ENCODE measurements at regions not wholly inside any gene's neighbourhood (a gene's known extent, or its start where the extent isn't known, plus 50 kb on each side); places are given as distances from the start of the nearest gene placed in this dataset.

- Histone ChIP-seq H3K36me3 (ENCODE audit: insufficient read depth in 1 of 2, low read depth in 1 of 2) (no peaks in the 10 kb centered on the region), H3K27ac (no peak overlapping the region), H3K9me3 (no peaks in the 10 kb centered on the region), H3K4me1 (no peaks in the 10 kb centered on the region), H3K27me3 (ENCODE audit: insufficient read depth in 3 of 3, low read length in 2 of 3) (no peaks in the 10 kb centered on the region), H3K4me3 (no peak overlapping the region)
- no peak for TF ChIP-seq CTCF (IDR thresholded peaks at IDR 0.05)
- intact Hi-C loops (cut with DNase I): no loop called here
- WGBS, 3 donors: 55 to 67% (median 62%) methylated on average over 2 of the region's 2 CpGs
- ATAC-seq: no peak
- DNase-seq: no peak
These were observed 128.5 kb downstream of the QPCT start for GRCh38 chr2:37472959-37473358.

DNA sequence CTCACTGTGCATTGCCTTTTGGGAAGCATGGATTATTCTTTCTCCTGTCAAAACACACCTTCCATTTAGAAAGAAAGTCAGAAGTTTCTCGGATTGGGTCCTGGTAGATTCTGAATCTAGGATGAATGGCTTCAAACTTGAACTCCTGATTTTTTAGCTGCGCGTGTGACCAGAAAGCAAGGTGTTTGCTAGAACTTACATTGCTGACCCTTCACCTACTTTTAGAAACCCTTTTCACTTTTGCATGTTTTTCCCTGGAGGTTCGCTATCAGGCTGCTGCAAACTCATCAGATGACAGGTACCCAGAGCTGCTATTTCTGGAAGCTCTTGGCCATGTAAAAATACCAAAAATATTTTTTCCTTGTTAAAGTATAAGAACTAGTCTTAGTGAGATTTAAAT is 132.0 kb downstream of the QPCT start:
- no peaks in the 10 kb centered on the region for H3K36me3 ChIP-seq (ENCODE audit: insufficient read depth in 1 of 2, low read depth in 1 of 2)
- WGBS, 3 donors: 71 to 97% (median 96%) methylated on average over 4 of the region's 4 CpGs
- ATAC-seq: no peak
- TF ChIP-seq CTCF (IDR thresholded peaks at IDR 0.05): no peak
- H3K27ac ChIP-seq: no peak overlapping the region
- intact Hi-C loops (cut with DNase I): no loop called here
- no peak overlapping the region for H3K4me3 ChIP-seq
- H3K4me1 ChIP-seq: no peaks in the 10 kb centered on the region
- no peaks in the 10 kb centered on the region for H3K27me3 ChIP-seq (ENCODE audit: insufficient read depth in 3 of 3, low read length in 2 of 3)
- DNase-seq: no peak
- no peaks in the 10 kb centered on the region for H3K9me3 ChIP-seq

- H3K9me3 ChIP-seq: no peaks in the 10 kb centered on the region
- H3K27ac ChIP-seq: no peak overlapping the region
- H3K4me1 ChIP-seq: no peaks in the 10 kb centered on the region
- no peak for TF ChIP-seq CTCF (IDR thresholded peaks at IDR 0.05)
- DNase-seq (no peak), ATAC-seq (no peak)
- H3K36me3 ChIP-seq (ENCODE audit: insufficient read depth in 1 of 2, low read depth in 1 of 2): no peaks in the 10 kb centered on the region
- no peak overlapping the region for H3K4me3 ChIP-seq
- no peaks in the 10 kb centered on the region for H3K27me3 ChIP-seq (ENCODE audit: insufficient read depth in 3 of 3, low read length in 2 of 3)
- intact Hi-C loops (cut with DNase I): no loop called here
These were observed 133.5 kb downstream of the QPCT start for GRCh38 chr2:37477921-37478320.

- no peaks in the 10 kb centered on the region for H3K36me3 ChIP-seq (ENCODE audit: insufficient read depth in 1 of 2, low read depth in 1 of 2)
- WGBS, 3 donors: 99 to 100% (median 100%) methylated on average over 2 of the region's 2 CpGs
- no peak overlapping the region for H3K27ac ChIP-seq
- no peaks in the 10 kb centered on the region for H3K4me1 ChIP-seq
- no peak for DNase-seq
- TF ChIP-seq CTCF (IDR thresholded peaks at IDR 0.05): no peak
- intact Hi-C loops (cut with DNase I): no loop called here
- no peaks in the 10 kb centered on the region for H3K27me3 ChIP-seq (ENCODE audit: insufficient read depth in 3 of 3, low read length in 2 of 3)
- no peak overlapping the region for H3K4me3 ChIP-seq
- H3K9me3 ChIP-seq: no peaks in the 10 kb centered on the region
- ATAC-seq: no peak
These were observed 136.8 kb downstream of the QPCT start for GRCh38 chr2:37481244-37481643.

DNA sequence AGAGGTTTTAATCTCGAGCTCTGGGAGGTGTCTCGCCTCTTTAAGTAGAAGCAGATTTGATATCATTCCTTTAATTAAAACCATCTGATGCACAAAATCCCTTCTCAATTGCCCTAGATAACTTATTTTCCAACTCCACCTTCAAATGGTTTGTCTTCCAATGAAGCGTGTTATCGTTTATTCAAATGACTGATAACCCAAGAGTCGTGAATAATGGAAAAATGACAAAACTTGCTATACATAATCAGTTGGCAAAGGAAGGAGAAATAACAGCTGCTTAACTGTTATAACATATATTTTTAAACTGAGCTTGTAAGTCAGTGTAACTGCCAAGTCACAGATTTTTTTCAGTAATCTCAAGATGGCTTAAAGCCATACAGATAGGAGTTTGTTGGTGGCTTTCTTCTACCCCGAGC is 144.6 kb downstream of the QPCT start:
- intact Hi-C loops (cut with DNase I): no loop called here
- no peak overlapping the region for H3K4me3 ChIP-seq
- H3K27me3 ChIP-seq (ENCODE audit: insufficient read depth in 3 of 3, low read length in 2 of 3): no peaks in the 10 kb centered on the region
- no peak overlapping the region for H3K27ac ChIP-seq
- TF ChIP-seq CTCF (IDR thresholded peaks at IDR 0.05): no peak
- no peak for DNase-seq
- H3K4me1 ChIP-seq: no peaks in the 10 kb centered on the region
- no peaks in the 10 kb centered on the region for H3K36me3 ChIP-seq (ENCODE audit: insufficient read depth in 1 of 2, low read depth in 1 of 2)
- H3K9me3 ChIP-seq: peaks cover 7% of the 10 kb centered on the region
- no peak for ATAC-seq
- 52 to 58% (median 56%) methylated on average over 6 of the region's 6 CpGs for WGBS, 3 donors

All from psoas muscle (tissue), 7 donors.